ENCODE measurements at regions not wholly inside any gene's neighbourhood (a gene's known extent, or its start where the extent isn't known, plus 50 kb on each side); places are given as distances from the start of the nearest gene placed in this dataset.
A peak's percentile ranks its signal among the peaks of the same experiment; 100 is the strongest.

- no peaks in the 10 kb centered on the region for H3K27me3 Mint-ChIP-seq (ENCODE audit: low read depth)
- TF ChIP-seq, protein P1, sequence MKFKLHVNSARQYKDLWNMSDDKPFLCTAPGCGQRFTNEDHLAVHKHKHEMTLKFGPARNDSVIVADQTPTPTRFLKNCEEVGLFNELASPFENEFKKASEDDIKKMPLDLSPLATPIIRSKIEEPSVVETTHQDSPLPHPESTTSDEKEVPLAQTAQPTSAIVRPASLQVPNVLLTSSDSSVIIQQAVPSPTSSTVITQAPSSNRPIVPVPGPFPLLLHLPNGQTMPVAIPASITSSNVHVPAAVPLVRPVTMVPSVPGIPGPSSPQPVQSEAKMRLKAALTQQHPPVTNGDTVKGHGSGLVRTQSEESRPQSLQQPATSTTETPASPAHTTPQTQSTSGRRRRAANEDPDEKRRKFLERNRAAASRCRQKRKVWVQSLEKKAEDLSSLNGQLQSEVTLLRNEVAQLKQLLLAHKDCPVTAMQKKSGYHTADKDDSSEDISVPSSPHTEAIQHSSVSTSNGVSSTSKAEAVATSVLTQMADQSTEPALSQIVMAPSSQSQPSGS (CRISPR knock-in tag; IDR thresholded peaks at IDR 0.05; ENCODE audit: borderline replicate concordance, low read depth): no peak
- no peak for TF ChIP-seq FOXP1 (CRISPR knock-in tag; IDR thresholded peaks at IDR 0.05; ENCODE audit: borderline replicate concordance)
- TF ChIP-seq ZSCAN18 (CRISPR knock-in tag; IDR thresholded peaks at IDR 0.05): no peak
- no peak for TF ChIP-seq JUN (CRISPR knock-in tag; IDR thresholded peaks at IDR 0.05)
- TF ChIP-seq, protein P2, sequence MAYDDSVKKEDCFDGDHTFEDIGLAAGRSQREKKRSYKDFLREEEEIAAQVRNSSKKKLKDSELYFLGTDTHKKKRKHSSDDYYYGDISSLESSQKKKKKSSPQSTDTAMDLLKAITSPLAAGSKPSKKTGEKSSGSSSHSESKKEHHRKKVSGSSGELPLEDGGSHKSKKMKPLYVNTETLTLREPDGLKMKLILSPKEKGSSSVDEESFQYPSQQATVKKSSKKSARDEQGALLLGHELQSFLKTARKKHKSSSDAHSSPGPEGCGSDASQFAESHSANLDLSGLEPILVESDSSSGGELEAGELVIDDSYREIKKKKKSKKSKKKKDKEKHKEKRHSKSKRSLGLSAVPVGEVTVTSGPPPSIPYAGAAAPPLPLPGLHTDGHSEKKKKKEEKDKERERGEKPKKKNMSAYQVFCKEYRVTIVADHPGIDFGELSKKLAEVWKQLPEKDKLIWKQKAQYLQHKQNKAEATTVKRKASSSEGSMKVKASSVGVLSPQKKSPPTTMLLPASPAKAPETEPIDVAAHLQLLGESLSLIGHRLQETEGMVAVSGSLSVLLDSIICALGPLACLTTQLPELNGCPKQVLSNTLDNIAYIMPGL (CRISPR knock-in tag; IDR thresholded peaks at IDR 0.05): no peak
- no peak for TF ChIP-seq SP1 (CRISPR knock-in tag; conservative IDR thresholded peaks at IDR 0.05)
- TF ChIP-seq ATF6 (CRISPR knock-in tag; IDR thresholded peaks at IDR 0.05): no peak
- TF ChIP-seq OVOL2 (CRISPR knock-in tag; IDR thresholded peaks at IDR 0.05; ENCODE audit: borderline replicate concordance): no peak
- TF ChIP-seq IRF2 (CRISPR knock-in tag; IDR thresholded peaks at IDR 0.05; ENCODE audit: borderline replicate concordance, low read depth): no peak
Measured at GRCh38 chr6:145178391-145178790, 556.9 kb downstream of the EPM2A start.

GRCh38 chr6:145187491-145188206 lies 547.7 kb downstream of the EPM2A start:
- no peaks in the 10 kb centered on the region for H3K27me3 Mint-ChIP-seq (ENCODE audit: low read depth)
- DNase-seq (ENCODE audit: low spot score) (no peak), ATAC-seq (peak; percentile 76)
- CTCF ChIA-PET: no interaction called here
- H3K4me3 Mint-ChIP-seq: no peak overlapping the region
- POLR2A ChIA-PET: interaction anchor here (0.6 kb wide), 1 partner anchor 215 kb away, joined by 3 read pairs; no protein-coding TSS in a partner anchor
- H3K36me3 Mint-ChIP-seq: no peaks in the 10 kb centered on the region
- peaks cover 7% of the 10 kb centered on the region for H3K4me1 Mint-ChIP-seq
- H3K27ac Mint-ChIP-seq: no peak overlapping the region
- no peaks in the 10 kb centered on the region for H3K9me3 Mint-ChIP-seq
- TF ChIP-seq, protein P3, sequence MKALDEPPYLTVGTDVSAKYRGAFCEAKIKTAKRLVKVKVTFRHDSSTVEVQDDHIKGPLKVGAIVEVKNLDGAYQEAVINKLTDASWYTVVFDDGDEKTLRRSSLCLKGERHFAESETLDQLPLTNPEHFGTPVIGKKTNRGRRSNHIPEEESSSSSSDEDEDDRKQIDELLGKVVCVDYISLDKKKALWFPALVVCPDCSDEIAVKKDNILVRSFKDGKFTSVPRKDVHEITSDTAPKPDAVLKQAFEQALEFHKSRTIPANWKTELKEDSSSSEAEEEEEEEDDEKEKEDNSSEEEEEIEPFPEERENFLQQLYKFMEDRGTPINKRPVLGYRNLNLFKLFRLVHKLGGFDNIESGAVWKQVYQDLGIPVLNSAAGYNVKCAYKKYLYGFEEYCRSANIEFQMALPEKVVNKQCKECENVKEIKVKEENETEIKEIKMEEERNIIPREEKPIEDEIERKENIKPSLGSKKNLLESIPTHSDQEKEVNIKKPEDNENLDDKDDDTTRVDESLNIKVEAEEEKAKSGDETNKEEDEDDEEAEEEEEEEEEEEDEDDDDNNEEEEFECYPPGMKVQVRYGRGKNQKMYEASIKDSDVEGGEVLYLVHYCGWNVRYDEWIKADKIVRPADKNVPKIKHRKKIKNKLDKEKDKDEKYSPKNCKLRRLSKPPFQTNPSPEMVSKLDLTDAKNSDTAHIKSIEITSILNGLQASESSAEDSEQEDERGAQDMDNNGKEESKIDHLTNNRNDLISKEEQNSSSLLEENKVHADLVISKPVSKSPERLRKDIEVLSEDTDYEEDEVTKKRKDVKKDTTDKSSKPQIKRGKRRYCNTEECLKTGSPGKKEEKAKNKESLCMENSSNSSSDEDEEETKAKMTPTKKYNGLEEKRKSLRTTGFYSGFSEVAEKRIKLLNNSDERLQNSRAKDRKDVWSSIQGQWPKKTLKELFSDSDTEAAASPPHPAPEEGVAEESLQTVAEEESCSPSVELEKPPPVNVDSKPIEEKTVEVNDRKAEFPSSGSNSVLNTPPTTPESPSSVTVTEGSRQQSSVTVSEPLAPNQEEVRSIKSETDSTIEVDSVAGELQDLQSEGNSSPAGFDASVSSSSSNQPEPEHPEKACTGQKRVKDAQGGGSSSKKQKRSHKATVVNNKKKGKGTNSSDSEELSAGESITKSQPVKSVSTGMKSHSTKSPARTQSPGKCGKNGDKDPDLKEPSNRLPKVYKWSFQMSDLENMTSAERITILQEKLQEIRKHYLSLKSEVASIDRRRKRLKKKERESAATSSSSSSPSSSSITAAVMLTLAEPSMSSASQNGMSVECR (CRISPR knock-in tag; IDR thresholded peaks at IDR 0.05; ENCODE audit: borderline replicate concordance): no peak
- TF ChIP-seq TEAD1 (CRISPR knock-in tag; IDR thresholded peaks at IDR 0.05): no peak
- no peak for TF ChIP-seq SOX15 (CRISPR knock-in tag; IDR thresholded peaks at IDR 0.05)
- TF ChIP-seq, protein P4, sequence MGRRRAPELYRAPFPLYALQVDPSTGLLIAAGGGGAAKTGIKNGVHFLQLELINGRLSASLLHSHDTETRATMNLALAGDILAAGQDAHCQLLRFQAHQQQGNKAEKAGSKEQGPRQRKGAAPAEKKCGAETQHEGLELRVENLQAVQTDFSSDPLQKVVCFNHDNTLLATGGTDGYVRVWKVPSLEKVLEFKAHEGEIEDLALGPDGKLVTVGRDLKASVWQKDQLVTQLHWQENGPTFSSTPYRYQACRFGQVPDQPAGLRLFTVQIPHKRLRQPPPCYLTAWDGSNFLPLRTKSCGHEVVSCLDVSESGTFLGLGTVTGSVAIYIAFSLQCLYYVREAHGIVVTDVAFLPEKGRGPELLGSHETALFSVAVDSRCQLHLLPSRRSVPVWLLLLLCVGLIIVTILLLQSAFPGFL (CRISPR knock-in tag; IDR thresholded peaks at IDR 0.05; ENCODE audit: borderline replicate concordance): no peak
- no peak for TF ChIP-seq NR2C2 (CRISPR knock-in tag; IDR thresholded peaks at IDR 0.05)
- TF ChIP-seq, protein P5, sequence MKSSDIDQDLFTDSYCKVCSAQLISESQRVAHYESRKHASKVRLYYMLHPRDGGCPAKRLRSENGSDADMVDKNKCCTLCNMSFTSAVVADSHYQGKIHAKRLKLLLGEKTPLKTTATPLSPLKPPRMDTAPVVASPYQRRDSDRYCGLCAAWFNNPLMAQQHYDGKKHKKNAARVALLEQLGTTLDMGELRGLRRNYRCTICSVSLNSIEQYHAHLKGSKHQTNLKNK (CRISPR knock-in tag; IDR thresholded peaks at IDR 0.05): no peak
- TF ChIP-seq, protein P2 (CRISPR knock-in tag; IDR thresholded peaks at IDR 0.05): no peak
- TF ChIP-seq, protein P6, sequence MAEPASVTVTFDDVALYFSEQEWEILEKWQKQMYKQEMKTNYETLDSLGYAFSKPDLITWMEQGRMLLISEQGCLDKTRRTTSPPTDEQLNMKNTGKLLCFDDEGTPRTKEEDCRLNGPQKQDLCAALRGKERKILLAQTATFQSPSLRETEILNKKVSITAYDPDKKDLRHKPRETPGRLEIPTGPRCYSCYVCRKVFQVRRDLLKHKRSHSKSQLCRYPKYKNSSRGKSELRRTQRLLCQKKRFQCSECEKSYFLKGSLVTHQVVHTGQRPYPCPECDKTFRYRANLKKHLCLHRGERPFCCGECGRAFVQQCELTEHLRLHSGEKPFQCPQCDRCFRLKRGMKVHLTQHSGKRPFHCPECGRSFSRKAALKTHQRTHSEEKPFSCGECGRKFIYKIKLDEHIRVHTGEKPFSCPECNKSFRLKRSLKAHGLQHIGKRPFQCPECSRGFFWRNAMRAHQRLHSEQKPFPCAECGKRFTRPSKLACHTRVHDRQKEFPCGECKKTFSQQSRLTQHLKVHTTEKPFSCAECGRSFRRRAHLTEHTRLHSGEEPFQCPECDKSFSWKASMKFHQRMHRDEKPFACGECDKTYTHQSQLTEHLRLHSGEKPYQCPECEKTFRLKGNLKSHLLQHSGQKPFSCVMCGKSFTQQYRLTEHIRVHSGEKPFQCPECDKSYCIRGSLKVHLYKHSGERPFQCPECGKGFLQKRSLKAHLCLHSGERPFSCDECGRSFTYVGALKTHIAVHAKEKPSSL (CRISPR knock-in tag; conservative IDR thresholded peaks at IDR 0.05): no peak

More at GRCh38 chr6:145178391-145178790, 556.9 kb downstream of the EPM2A start:
- DNase-seq (ENCODE audit: low spot score) (no peak), ATAC-seq (no peak)
- peaks cover 36% of the 10 kb centered on the region for H3K9me3 Mint-ChIP-seq
- POLR2A ChIA-PET: no interaction called here
- H3K27ac Mint-ChIP-seq: no peak overlapping the region
- CTCF ChIA-PET: no interaction called here
- H3K4me3 Mint-ChIP-seq: no peak overlapping the region
- H3K36me3 Mint-ChIP-seq: peaks cover 15% of the 10 kb centered on the region
- no peaks in the 10 kb centered on the region for H3K4me1 Mint-ChIP-seq

Measured in WTC11 (cell line).